ENCODE measurements at regions not wholly inside any gene's neighbourhood (a gene's known extent, or its start where the extent isn't known, plus 50 kb on each side); places are given as distances from the start of the nearest gene placed in this dataset.

- DNase-seq (ENCODE audit: low read depth) = no peak
Observed at GRCh38 chr6:44608175-44608574, 220.7 kb downstream of the CDC5L start.

GRCh38 chr6:44609051-44609612 lies 221.6 kb downstream of the CDC5L start:
- DNase-seq (ENCODE audit: low read depth) = no peak

- DNase-seq (ENCODE audit: low read depth) = no peak
Observed at GRCh38 chr6:44614396-44614795, 226.9 kb downstream of the CDC5L start.

- DNase-seq (ENCODE audit: low read depth) = no peak
Observed at GRCh38 chr6:44615621-44616020, 228.1 kb downstream of the CDC5L start.

GRCh38 chr6:44617416-44617815 lies 229.9 kb downstream of the CDC5L start:
- DNase-seq (ENCODE audit: low read depth) = no peak

- no peak for DNase-seq (ENCODE audit: low read depth)
Observed at GRCh38 chr6:44618371-44618770, 230.9 kb downstream of the CDC5L start.

GRCh38 chr6:44620922-44621321 lies 233.4 kb downstream of the CDC5L start:
- DNase-seq (ENCODE audit: low read depth) = no peak

- DNase-seq (ENCODE audit: low read depth) = no peak
Observed at GRCh38 chr6:44621846-44622245, 234.3 kb downstream of the CDC5L start.

GRCh38 chr6:44622555-44622954 lies 235.0 kb downstream of the CDC5L start:
- DNase-seq (ENCODE audit: low read depth) = no peak

GRCh38 chr6:44622956-44623355 lies 235.4 kb downstream of the CDC5L start:
- DNase-seq (ENCODE audit: low read depth) = no peak

- DNase-seq (ENCODE audit: low read depth) = no peak
Observed at GRCh38 chr6:44624226-44624625, 236.7 kb downstream of the CDC5L start.

GRCh38 chr6:44624936-44625573 lies 237.5 kb downstream of the CDC5L start:
- DNase-seq (ENCODE audit: low read depth) = no peak

GRCh38 chr6:44625996-44626395 lies 238.5 kb downstream of the CDC5L start:
- no peak for DNase-seq (ENCODE audit: low read depth)

GRCh38 chr6:44626616-44627015 lies 239.1 kb downstream of the CDC5L start:
- DNase-seq (ENCODE audit: low read depth) = no peak

GRCh38 chr6:44627091-44627882 lies 239.8 kb downstream of the CDC5L start:
- no peak for DNase-seq (ENCODE audit: low read depth)

GRCh38 chr6:44627883-44628271 lies 240.4 kb downstream of the CDC5L start:
- DNase-seq (ENCODE audit: low read depth) = no peak

GRCh38 chr6:44628347-44628746 lies 240.8 kb downstream of the CDC5L start:
- no peak for DNase-seq (ENCODE audit: low read depth)

GRCh38 chr6:44629636-44630035 lies 242.1 kb downstream of the CDC5L start:
- no peak for DNase-seq (ENCODE audit: low read depth)

- no peak for DNase-seq (ENCODE audit: low read depth)
Observed at GRCh38 chr6:44630125-44631028, 242.9 kb downstream of the CDC5L start.

GRCh38 chr6:44631968-44632367 lies 244.5 kb downstream of the CDC5L start:
- DNase-seq (ENCODE audit: low read depth) = no peak

- DNase-seq (ENCODE audit: low read depth) = no peak
Observed at GRCh38 chr6:44634321-44634720, 246.8 kb downstream of the CDC5L start.

- no peak for DNase-seq (ENCODE audit: low read depth)
Observed at GRCh38 chr6:44635486-44635885, 248.0 kb downstream of the CDC5L start.

All from activated gamma-delta T cell treated with anti-CD3 and anti-CD28 coated beads, Interleukin-2, amount 50 U/mL, for 16 hours (primary cell).